Gastroesophageal sphincter (tissue), 4 donors: ENCODE measurements at regions not wholly inside any gene's neighbourhood (a gene's known extent, or its start where the extent isn't known, plus 50 kb on each side); places are given as distances from the start of the nearest gene placed in this dataset.
A peak's percentile ranks its signal among the peaks of the same experiment; 100 is the strongest.

Experiments used
- ATAC-seq: fragments of 150-250 bp; one replicate; pipeline ENCODE4 v1.9.1; 2016; ENCODE audit warnings: mild to moderate bottlenecking, moderate library complexity
- H3K27ac ChIP-seq, 4 donors: fragments of 200-600 bp; sonication (generic) in 3 of 4; 1 replicate in 3 of 4; 2 replicates in 1 of 4; pipeline ENCODE4 v1.5.1; 2016 to 2019
- H3K27me3 ChIP-seq: fragments of 200-600 bp; sonication (generic); one replicate; pipeline ENCODE4 v1.5.1; 2019
- H3K36me3 ChIP-seq, 2 donors: fragments of 200-600 bp; sonication (generic); one replicate each; pipeline ENCODE4 v1.5.1; 2019; ENCODE audit warnings: control low read depth in 1 of 2
- H3K4me1 ChIP-seq, 3 donors: fragments of 200-600 bp; sonication (generic); 1 replicate in 2 of 3; 2 replicates in 1 of 3; pipeline ENCODE4 v1.5.1; 2016 to 2019; ENCODE audit warnings: control low read depth in 2 of 3
- H3K4me3 ChIP-seq, 2 donors: fragments of 200-600 bp; sonication (generic); one replicate each; pipeline ENCODE4 v1.5.1; 2019; ENCODE audit warnings: mild to moderate bottlenecking in 1 of 2, moderate library complexity in 1 of 2
- H3K9me3 ChIP-seq, 3 donors: fragments of 200-600 bp; sonication (generic); one replicate each; pipeline ENCODE4 v1.5.1; 2017 to 2019; ENCODE audit warnings: control low read depth in 2 of 3
- CTCF ChIP-seq, 4 experiments: fragments of 200-600 bp in 2 of 4; fragments of 450-650 bp in 2 of 4; sonication (generic) in 1 of 4; IDR thresholded peaks; one replicate each; pipeline ENCODE4 v1.5.1; 2017 to 2019; ENCODE audit warnings: antibody characterized with exemption in 4 of 4, mild to moderate bottlenecking in 2 of 4, moderate library complexity in 2 of 4
- EP300 ChIP-seq: sonication (generic); formaldehyde crosslinking; IDR thresholded peaks from one replicate; pipeline ENCODE4 v1.6.1; 2017; ENCODE audit warnings: antibody characterized with exemption, mild to moderate bottlenecking
- POLR2A ChIP-seq, 2 donors: fragments of 450-650 bp; IDR thresholded peaks; one replicate each; pipeline ENCODE4 v1.6.1; 2017; ENCODE audit warnings: antibody characterized with exemption in 2 of 2, mild to moderate bottlenecking in 2 of 2, moderate library complexity in 1 of 2
- POLR2AphosphoS5 ChIP-seq: sonication (generic); formaldehyde crosslinking; IDR thresholded peaks from one replicate; pipeline ENCODE4 v1.6.1; 2017; ENCODE audit warnings: antibody characterized with exemption
- WGBS, 2 donors: methylation state at CpG; one replicate each; pipeline ENCODE4 v1.1.5; 2018; ENCODE audit warnings: low coverage in 1 of 2; 5-methylcytosine and 5-hydroxymethylcytosine counted together

GRCh38 chr12:68509242-68509641 lies 101.5 kb upstream of the RAP1B start:
- H3K27me3 ChIP-seq = no peaks in the 10 kb centered on the region
- H3K36me3 ChIP-seq = no peaks in the 10 kb centered on the region
- TF ChIP-seq POLR2AphosphoS5 = no peak
- TF ChIP-seq POLR2A (IDR thresholded peaks at IDR 0.05) = no peak
- no peak for TF ChIP-seq EP300
- no peak for TF ChIP-seq CTCF (IDR thresholded peaks at IDR 0.05)
- H3K27ac ChIP-seq = no peak overlapping the region
- H3K9me3 ChIP-seq = no peaks in the 10 kb centered on the region
- no peak for ATAC-seq
- no peaks in the 10 kb centered on the region for H3K4me1 ChIP-seq
- H3K4me3 ChIP-seq = no peak overlapping the region
- 88 to 94% methylated on average over 3 to 4 of the region's 4 CpGs for WGBS, 2 donors

GRCh38 chr12:68510397-68510796 lies 100.3 kb upstream of the RAP1B start:
- TF ChIP-seq POLR2A (IDR thresholded peaks at IDR 0.05) = no peak
- TF ChIP-seq POLR2AphosphoS5 = no peak
- no peak for TF ChIP-seq CTCF (IDR thresholded peaks at IDR 0.05)
- TF ChIP-seq EP300 = no peak
- H3K9me3 ChIP-seq = no peaks in the 10 kb centered on the region
- whole genome bisulfite sequencing, 2 donors = 83 to 94% methylated on average over 1 of the region's 1 CpG

GRCh38 chr12:68514807-68515411 lies 95.8 kb upstream of the RAP1B start:
- ATAC-seq = no peak
- Histone ChIP-seq H3K36me3 (no peaks in the 10 kb centered on the region), H3K4me1 (no peaks in the 10 kb centered on the region), H3K4me3 (no peak overlapping the region), H3K27ac (no peak overlapping the region), H3K27me3 (no peaks in the 10 kb centered on the region), H3K9me3 (no peaks in the 10 kb centered on the region)
- WGBS, 2 donors = 71 to 78% methylated on average over 3 of the region's 3 CpGs
- TF ChIP-seq CTCF (IDR thresholded peaks at IDR 0.05) = no peak
- no peak for TF ChIP-seq POLR2A (IDR thresholded peaks at IDR 0.05)
- TF ChIP-seq EP300 = no peak
- TF ChIP-seq POLR2AphosphoS5 = no peak

More at GRCh38 chr12:68510397-68510796, 100.3 kb upstream of the RAP1B start:
- Histone ChIP-seq H3K4me3 (no peak overlapping the region), H3K27me3 (no peaks in the 10 kb centered on the region), H3K27ac (no peak overlapping the region), H3K36me3 (no peaks in the 10 kb centered on the region), H3K4me1 (no peaks in the 10 kb centered on the region)
- no peak for ATAC-seq

GRCh38 chr12:68515793-68516192 lies 94.9 kb upstream of the RAP1B start:
- Histone ChIP-seq H3K4me3 (no peak overlapping the region), H3K4me1 (no peaks in the 10 kb centered on the region), H3K27ac (no peak overlapping the region), H3K36me3 (no peaks in the 10 kb centered on the region), H3K27me3 (no peaks in the 10 kb centered on the region), H3K9me3 (no peaks in the 10 kb centered on the region)
- no peak for ATAC-seq
- no peak for TF ChIP-seq POLR2A (IDR thresholded peaks at IDR 0.05)
- TF ChIP-seq CTCF (IDR thresholded peaks at IDR 0.05) = no peak
- no peak for TF ChIP-seq EP300
- no peak for TF ChIP-seq POLR2AphosphoS5
- 91 to 94% methylated on average over 2 of the region's 2 CpGs for WGBS, 2 donors

GRCh38 chr12:68521321-68521839 lies 89.3 kb upstream of the RAP1B start:
- no peak for TF ChIP-seq CTCF (IDR thresholded peaks at IDR 0.05)
- TF ChIP-seq POLR2AphosphoS5 = no peak
- no peak for TF ChIP-seq EP300
- TF ChIP-seq POLR2A (IDR thresholded peaks at IDR 0.05) = no peak
- 12 to 22% methylated on average over 5 of the region's 5 CpGs for WGBS, 2 donors

More at GRCh38 chr12:68521321-68521839, 89.3 kb upstream of the RAP1B start:
- Histone ChIP-seq H3K4me3 (no peak overlapping the region), H3K9me3 (no peaks in the 10 kb centered on the region), H3K27me3 (no peaks in the 10 kb centered on the region), H3K4me1 (peaks cover 0 to 10% (median 0%) of the 10 kb centered on the region in 3 donors), H3K27ac (peak overlapping the region in 3 of 4 donors; percentile 2 to 48 (median 16)), H3K36me3 (no peaks in the 10 kb centered on the region)
- no peak for ATAC-seq
